VCaP (cell line): ENCODE measurements at regions not wholly inside any gene's neighbourhood (a gene's known extent, or its start where the extent isn't known, plus 50 kb on each side); places are given as distances from the start of the nearest gene placed in this dataset.

ENCODE experiments used
- H3K27ac ChIP-seq: fragments of 450-650 bp; 2 replicates; pipeline ENCODE4 v1.5.1; 2017
- CTCF ChIP-seq: fragments of 450-650 bp; conservative IDR thresholded peaks from 2 replicates; pipeline ENCODE4 v1.5.1; 2017; ENCODE audit warnings: mild to moderate bottlenecking, moderate library complexity

- TF ChIP-seq CTCF: no peak
- H3K27ac ChIP-seq: no peak overlapping the region
Observed at GRCh38 chr12:61879229-61879628, 381.0 kb upstream of the USP15 start.

- no peak for TF ChIP-seq CTCF
- no peak overlapping the region for H3K27ac ChIP-seq
Observed at GRCh38 chr12:61880186-61880585, 380.0 kb upstream of the USP15 start.

GRCh38 chr12:61891632-61892031 is 368.6 kb upstream of the USP15 start:
- no peak overlapping the region for H3K27ac ChIP-seq
- TF ChIP-seq CTCF: no peak

- H3K27ac ChIP-seq: no peak overlapping the region
- no peak for TF ChIP-seq CTCF
Observed at GRCh38 chr12:61894168-61894567, 366.0 kb upstream of the USP15 start.

GRCh38 chr12:61896436-61896835 is 363.8 kb upstream of the USP15 start:
- no peak overlapping the region; the same call in 1 of the 2 replicates for H3K27ac ChIP-seq
- TF ChIP-seq CTCF: no peak

- no peak overlapping the region for H3K27ac ChIP-seq
- no peak for TF ChIP-seq CTCF
Observed at GRCh38 chr12:61902403-61902802, 357.8 kb upstream of the USP15 start.

GRCh38 chr12:61911113-61911512 is 349.1 kb upstream of the USP15 start:
- H3K27ac ChIP-seq: no peak overlapping the region

More at GRCh38 chr12:61911113-61911512, 349.1 kb upstream of the USP15 start:
- TF ChIP-seq CTCF: no peak
